PC-9 (cell line): ENCODE measurements at regions not wholly inside any gene's neighbourhood (a gene's known extent, or its start where the extent isn't known, plus 50 kb on each side); places are given as distances from the start of the nearest gene placed in this dataset.

ENCODE experiments used
- EZH2 ChIP-seq: fragments of 200-600 bp; sonication (generic); IDR thresholded peaks from 2 replicates; pipeline ENCODE4 v1.8.0; 2017; ENCODE audit warnings: antibody characterized with exemption, low read depth
- TF ChIP-seq, protein P1 (sequence below): fragments of 200-600 bp; sonication (generic); conservative IDR thresholded peaks from 2 replicates; pipeline ENCODE4 v1.6.1; 2017; ENCODE audit warnings: mixed run types, antibody characterized with exemption, mild to moderate bottlenecking, moderate library complexity

DNA sequence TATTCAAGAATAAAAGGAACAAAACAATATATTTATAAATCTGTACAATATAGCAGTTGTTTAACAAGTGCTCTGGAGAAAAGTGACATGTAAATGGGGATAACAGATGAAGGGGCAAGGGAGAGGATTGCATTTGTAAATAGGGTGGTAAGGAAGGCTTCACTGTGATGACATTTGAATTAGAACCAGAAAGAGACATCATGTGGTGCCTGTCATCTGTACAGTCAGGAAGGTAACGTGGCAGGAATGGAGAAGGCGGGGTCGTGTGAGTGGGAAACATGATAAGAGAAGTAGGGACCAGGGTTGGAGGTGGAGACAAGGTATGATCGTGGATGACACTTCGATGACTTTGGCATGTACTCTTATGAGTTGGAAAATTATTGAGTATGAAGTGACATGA lies 1393.6 kb upstream of the NXPH2 start:
- TF ChIP-seq, protein P1, sequence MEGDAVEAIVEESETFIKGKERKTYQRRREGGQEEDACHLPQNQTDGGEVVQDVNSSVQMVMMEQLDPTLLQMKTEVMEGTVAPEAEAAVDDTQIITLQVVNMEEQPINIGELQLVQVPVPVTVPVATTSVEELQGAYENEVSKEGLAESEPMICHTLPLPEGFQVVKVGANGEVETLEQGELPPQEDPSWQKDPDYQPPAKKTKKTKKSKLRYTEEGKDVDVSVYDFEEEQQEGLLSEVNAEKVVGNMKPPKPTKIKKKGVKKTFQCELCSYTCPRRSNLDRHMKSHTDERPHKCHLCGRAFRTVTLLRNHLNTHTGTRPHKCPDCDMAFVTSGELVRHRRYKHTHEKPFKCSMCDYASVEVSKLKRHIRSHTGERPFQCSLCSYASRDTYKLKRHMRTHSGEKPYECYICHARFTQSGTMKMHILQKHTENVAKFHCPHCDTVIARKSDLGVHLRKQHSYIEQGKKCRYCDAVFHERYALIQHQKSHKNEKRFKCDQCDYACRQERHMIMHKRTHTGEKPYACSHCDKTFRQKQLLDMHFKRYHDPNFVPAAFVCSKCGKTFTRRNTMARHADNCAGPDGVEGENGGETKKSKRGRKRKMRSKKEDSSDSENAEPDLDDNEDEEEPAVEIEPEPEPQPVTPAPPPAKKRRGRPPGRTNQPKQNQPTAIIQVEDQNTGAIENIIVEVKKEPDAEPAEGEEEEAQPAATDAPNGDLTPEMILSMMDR: no peak
- TF ChIP-seq EZH2: no peak
